GM18909 (cell line): ENCODE measurements at regions not wholly inside any gene's neighbourhood (a gene's known extent, or its start where the extent isn't known, plus 50 kb on each side); places are given as distances from the start of the nearest gene placed in this dataset.

Experiments used
- ATAC-seq: cut with Tn5 transposase; IDR thresholded peaks from one replicate; pipeline ENCODE4 v1.9.1; 2021; ENCODE audit warnings: mild to moderate bottlenecking; ENCODE audit not compliant: unreplicated experiment, poor library complexity

GRCh38 chr17:77505181-77505639 lies 364.4 kb downstream of the SEC14L1 start:
- ATAC-seq = no peak

GRCh38 chr17:77506371-77506991 lies 365.7 kb downstream of the SEC14L1 start:
- ATAC-seq = no peak

- no peak for ATAC-seq
Measured at GRCh38 chr17:77507111-77507885, 366.5 kb downstream of the SEC14L1 start.

GRCh38 chr17:77508047-77508715 lies 367.4 kb downstream of the SEC14L1 start:
- ATAC-seq = no peak

GRCh38 chr17:77509089-77509488 lies 368.3 kb downstream of the SEC14L1 start:
- ATAC-seq = no peak

GRCh38 chr17:77509599-77509998 lies 368.8 kb downstream of the SEC14L1 start:
- ATAC-seq = no peak

- ATAC-seq = no peak
Measured at GRCh38 chr17:77510133-77510796, 369.5 kb downstream of the SEC14L1 start.

- ATAC-seq = no peak
Measured at GRCh38 chr17:77511514-77512061, 370.8 kb downstream of the SEC14L1 start.

- no peak for ATAC-seq
Measured at GRCh38 chr17:77512062-77512946, 371.5 kb downstream of the SEC14L1 start.

GRCh38 chr17:77513045-77513444 lies 372.3 kb downstream of the SEC14L1 start:
- no peak for ATAC-seq

- ATAC-seq = no peak
Measured at GRCh38 chr17:77515227-77515626, 374.5 kb downstream of the SEC14L1 start.

- ATAC-seq = no peak
Measured at GRCh38 chr17:77516902-77517301, 376.1 kb downstream of the SEC14L1 start.

GRCh38 chr17:77521076-77521475 lies 380.3 kb downstream of the SEC14L1 start:
- ATAC-seq = no peak

- ATAC-seq = no peak
Measured at GRCh38 chr17:77523540-77523939, 382.8 kb downstream of the SEC14L1 start.

- ATAC-seq = no peak
Measured at GRCh38 chr17:77526259-77526711, 385.5 kb downstream of the SEC14L1 start.

GRCh38 chr17:77526728-77527350 lies 386.1 kb downstream of the SEC14L1 start:
- ATAC-seq = no peak

GRCh38 chr17:77527409-77527808 lies 386.6 kb downstream of the SEC14L1 start:
- no peak for ATAC-seq

- no peak for ATAC-seq
Measured at GRCh38 chr17:77527836-77528505, 387.2 kb downstream of the SEC14L1 start.
